Mammary epithelial cell (primary cell): ENCODE measurements at regions not wholly inside any gene's neighbourhood (a gene's known extent, or its start where the extent isn't known, plus 50 kb on each side); places are given as distances from the start of the nearest gene placed in this dataset.

ENCODE experiments used
- EZH2 ChIP-seq: IDR thresholded peaks from 2 replicates; pipeline ENCODE4 v1.6.1; 2012; ENCODE audit warnings: low read length, inconsistent platforms, borderline replicate concordance
- TF ChIP-seq, protein P1 (sequence below), 2 donors: IDR thresholded peaks in 1 of 2; conservative IDR thresholded peaks in 1 of 2; 2 replicates each; pipeline ENCODE4 v1.5.1; 2011 to 2012; ENCODE audit warnings: inconsistent platforms in 2 of 2, low read length in 2 of 2, mild to moderate bottlenecking in 2 of 2, control low read depth in 1 of 2, low read depth in 1 of 2; ENCODE audit not compliant: insufficient read depth in 1 of 2; ENCODE audit errors: extremely low read depth in 1 of 2

- no peak for TF ChIP-seq EZH2
- TF ChIP-seq, protein P1, sequence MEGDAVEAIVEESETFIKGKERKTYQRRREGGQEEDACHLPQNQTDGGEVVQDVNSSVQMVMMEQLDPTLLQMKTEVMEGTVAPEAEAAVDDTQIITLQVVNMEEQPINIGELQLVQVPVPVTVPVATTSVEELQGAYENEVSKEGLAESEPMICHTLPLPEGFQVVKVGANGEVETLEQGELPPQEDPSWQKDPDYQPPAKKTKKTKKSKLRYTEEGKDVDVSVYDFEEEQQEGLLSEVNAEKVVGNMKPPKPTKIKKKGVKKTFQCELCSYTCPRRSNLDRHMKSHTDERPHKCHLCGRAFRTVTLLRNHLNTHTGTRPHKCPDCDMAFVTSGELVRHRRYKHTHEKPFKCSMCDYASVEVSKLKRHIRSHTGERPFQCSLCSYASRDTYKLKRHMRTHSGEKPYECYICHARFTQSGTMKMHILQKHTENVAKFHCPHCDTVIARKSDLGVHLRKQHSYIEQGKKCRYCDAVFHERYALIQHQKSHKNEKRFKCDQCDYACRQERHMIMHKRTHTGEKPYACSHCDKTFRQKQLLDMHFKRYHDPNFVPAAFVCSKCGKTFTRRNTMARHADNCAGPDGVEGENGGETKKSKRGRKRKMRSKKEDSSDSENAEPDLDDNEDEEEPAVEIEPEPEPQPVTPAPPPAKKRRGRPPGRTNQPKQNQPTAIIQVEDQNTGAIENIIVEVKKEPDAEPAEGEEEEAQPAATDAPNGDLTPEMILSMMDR (conservative IDR thresholded peaks at IDR 0.05 in 1 of 2, IDR thresholded peaks at IDR 0.05 in 1 of 2; ENCODE audit: extremely low read depth in 1 of 2, insufficient read depth in 1 of 2, low read depth in 1 of 2, low read length in 2 of 2) = no peak
Observed at GRCh38 chr18:78922856-78923255, 56.8 kb upstream of the SALL3 start.
